T47D (cell line): ENCODE measurements at regions not wholly inside any gene's neighbourhood (a gene's known extent, or its start where the extent isn't known, plus 50 kb on each side); places are given as distances from the start of the nearest gene placed in this dataset.
A peak's percentile ranks its signal among the peaks of the same experiment; 100 is the strongest.

Experiments used
- DNase-seq, 2 experiments: peaks; one replicate each; pipeline versions ENCODE4 v3.0.0 to v3.0.0-alpha.2; 2011 to 2012; ENCODE audit warnings: low read depth in 1 of 2, low spot score in 1 of 2
- JUND ChIP-seq: IDR thresholded peaks from 2 replicates; pipeline ENCODE4 v1.6.1; 2012; ENCODE audit warnings: low read depth
- in situ Hi-C: cut with HindIII; loops from 2 replicates; pipeline ENCODE4 v1.10.0; 2016; ENCODE audit warnings: low sequenced_read_pairs, low pct_unique_long_range_greater_than_20kb

DNA sequence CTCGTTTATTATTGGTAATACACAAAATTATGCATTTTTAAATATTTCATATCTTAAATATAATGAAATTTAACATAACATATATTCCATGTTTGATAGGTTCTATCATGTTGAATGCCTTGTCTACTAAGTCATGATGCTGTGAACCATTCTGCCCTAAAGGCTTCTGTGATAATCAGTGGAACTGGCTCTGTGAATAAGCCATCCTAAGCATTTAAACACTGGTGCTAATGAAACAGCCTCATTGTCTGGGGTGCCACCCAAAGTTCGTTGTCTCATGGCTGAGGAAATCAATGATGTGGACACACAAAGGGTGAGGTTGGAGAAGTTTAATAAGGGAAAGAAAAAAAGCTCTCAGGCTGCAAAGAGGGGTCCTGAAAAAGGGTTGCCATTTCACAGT, 264.7 kb upstream of the ZRANB2 start:
- in situ Hi-C loops, result no loop called here
- DNase-seq, result no peak
- no peak for TF ChIP-seq JUND

GRCh38 chr1:71343686-71344416, 263.0 kb upstream of the ZRANB2 start:
- no peak for DNase-seq
- in situ Hi-C loops, result no loop called here
- no peak for TF ChIP-seq JUND

GRCh38 chr1:71339238-71339637, 258.4 kb upstream of the ZRANB2 start:
- peak in 1 of 2 experiments; percentile 7 for DNase-seq
- TF ChIP-seq JUND, result no peak
- in situ Hi-C loops, result no loop called here

- no peak for TF ChIP-seq JUND
- DNase-seq, result no peak
- in situ Hi-C loops, result no loop called here
Measured at GRCh38 chr1:71330991-71331390, 250.2 kb upstream of the ZRANB2 start.

- in situ Hi-C loops, result no loop called here
- TF ChIP-seq JUND, result no peak
- no peak for DNase-seq
Measured at GRCh38 chr1:71324671-71325267, 243.9 kb upstream of the ZRANB2 start.

DNA sequence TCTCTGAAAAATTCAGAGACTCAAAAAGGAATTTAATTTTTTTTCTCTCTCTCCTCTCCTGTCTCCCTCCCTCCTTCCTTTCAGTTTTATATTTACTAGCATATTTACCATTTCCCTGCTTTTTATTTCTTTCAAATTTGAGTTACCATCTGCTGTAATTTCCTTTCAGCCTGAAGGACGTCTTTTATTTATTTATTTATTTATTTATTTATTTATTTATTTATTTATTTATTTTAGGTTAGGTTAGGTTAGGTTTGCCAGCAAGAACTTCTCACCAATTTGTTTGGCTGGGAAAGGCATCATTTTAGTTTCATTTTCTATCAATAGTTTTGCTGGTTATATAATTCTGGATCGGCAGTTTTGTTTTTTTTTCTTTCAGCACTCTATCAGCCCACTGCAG, 231.7 kb upstream of the ZRANB2 start:
- in situ Hi-C loops, result no loop called here
- no peak for TF ChIP-seq JUND
- no peak for DNase-seq

DNA sequence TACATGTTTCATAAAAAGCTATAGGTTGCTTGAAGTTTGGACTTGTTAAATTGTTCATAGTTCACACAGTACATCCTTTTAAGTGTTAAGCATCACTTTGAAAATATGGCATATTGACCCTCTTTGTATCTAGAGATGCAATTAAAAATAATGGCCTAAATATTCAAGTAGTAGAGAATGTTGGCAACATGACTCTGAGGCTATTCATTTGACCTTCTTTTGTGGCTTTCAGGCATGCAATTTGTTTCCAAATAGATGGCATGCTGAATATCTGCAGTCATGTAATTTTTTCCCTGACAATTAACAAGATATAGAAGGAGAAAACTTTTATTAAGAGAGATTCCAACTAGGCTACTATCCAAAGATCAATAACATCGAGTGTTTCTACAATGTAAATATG, 230.5 kb upstream of the ZRANB2 start:
- TF ChIP-seq JUND, result no peak
- in situ Hi-C loops, result no loop called here
- no peak for DNase-seq

DNA sequence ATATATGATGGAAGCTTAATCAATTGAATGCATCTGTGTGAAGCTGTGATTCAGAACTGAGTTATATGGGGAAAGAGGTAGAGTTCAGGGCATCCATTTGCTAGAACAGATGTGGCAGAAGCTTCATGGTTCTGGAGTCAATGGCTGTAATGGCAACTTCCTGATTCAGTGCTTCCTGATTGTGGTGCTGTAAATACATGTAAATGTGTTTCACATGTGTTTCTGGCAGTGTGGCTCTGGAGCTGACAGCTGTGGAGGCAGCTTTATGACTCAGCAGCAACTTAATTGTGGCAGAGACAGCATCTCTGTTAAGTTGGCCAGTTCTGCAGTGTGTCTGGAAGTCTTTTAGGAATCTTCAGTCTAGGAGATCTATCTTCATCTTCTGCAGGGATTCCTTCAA, 226.6 kb upstream of the ZRANB2 start:
- in situ Hi-C loops, result no loop called here
- TF ChIP-seq JUND, result no peak
- DNase-seq, result no peak

- no peak for DNase-seq
- in situ Hi-C loops, result no loop called here
- no peak for TF ChIP-seq JUND
Measured at GRCh38 chr1:71304125-71304524, 223.3 kb upstream of the ZRANB2 start.

GRCh38 chr1:71303617-71304041, 222.8 kb upstream of the ZRANB2 start:
- TF ChIP-seq JUND, result no peak

GRCh38 chr1:71298633-71299032, 217.8 kb upstream of the ZRANB2 start:
- no peak for DNase-seq

More at GRCh38 chr1:71303617-71304041, 222.8 kb upstream of the ZRANB2 start:
- peak in 1 of 2 experiments; percentile 51 for DNase-seq
- in situ Hi-C loops, result no loop called here

DNA sequence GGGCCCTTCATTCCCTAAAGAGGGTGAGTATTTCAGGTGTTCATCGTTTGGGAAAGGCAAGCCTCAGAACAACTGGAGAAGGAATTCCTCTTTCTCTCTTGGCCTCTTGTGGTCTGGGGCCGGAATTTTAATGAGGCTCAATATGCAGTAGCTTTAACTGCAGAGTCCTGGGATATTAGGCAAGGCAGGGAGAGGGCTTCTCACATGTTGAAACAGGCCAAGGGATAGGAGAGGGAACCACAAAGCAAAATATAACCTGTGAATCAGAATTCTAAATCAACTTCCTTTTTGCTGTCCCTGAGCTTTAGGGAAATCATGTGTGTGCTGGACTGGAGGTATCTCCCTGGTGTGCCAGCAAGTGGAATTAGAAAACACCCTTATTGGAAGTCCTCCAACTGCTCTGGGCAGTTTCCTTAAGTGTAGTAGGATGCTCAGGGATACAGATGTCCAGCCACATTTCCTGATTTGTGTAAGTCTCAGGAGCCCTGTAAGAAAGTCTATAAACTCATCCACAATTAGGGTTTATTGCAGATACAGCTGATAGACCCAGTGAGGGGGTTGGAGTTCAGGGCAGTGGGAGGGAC, 215.8 kb upstream of the ZRANB2 start:
- in situ Hi-C loops, result no loop called here
- TF ChIP-seq JUND, result no peak
- DNase-seq, result no peak

More at GRCh38 chr1:71298633-71299032, 217.8 kb upstream of the ZRANB2 start:
- TF ChIP-seq JUND, result no peak
- in situ Hi-C loops, result no loop called here

DNA sequence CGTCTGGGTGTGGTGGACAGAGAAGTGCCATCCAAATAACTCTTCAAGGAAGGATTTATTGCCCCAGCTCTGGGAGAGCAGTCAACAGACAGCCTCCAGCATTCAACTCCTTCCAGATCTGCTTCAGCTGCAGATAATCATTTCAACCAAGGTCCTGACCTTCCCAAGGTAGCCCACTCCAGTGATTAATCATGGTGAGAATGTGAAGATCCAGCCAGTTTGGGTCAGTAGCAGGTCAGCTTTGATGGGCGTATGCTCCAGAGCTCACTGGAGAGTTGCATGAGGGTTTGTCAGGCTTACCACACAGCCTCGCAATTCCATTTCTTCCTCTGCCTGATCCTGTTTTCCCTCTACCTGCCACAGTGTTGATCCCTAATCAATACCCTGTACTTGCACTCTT, 214.5 kb upstream of the ZRANB2 start:
- in situ Hi-C loops, result no loop called here
- no peak for TF ChIP-seq JUND
- no peak for DNase-seq
